ENCODE measurements at regions not wholly inside any gene's neighbourhood (a gene's known extent, or its start where the extent isn't known, plus 50 kb on each side); places are given as distances from the start of the nearest gene placed in this dataset.

GRCh38 chr7:110592557-110592956 is 498.4 kb upstream of the LRRN3 start:
- intact Hi-C loops (cut with DNase I): no loop called here
- Histone ChIP-seq H3K27ac (no peak overlapping the region), H3K4me1 (no peaks in the 10 kb centered on the region), H3K9me3 (no peaks in the 10 kb centered on the region), H3K27me3 (no peaks in the 10 kb centered on the region), H3K4me3 (no peak overlapping the region), H3K36me3 (no peaks in the 10 kb centered on the region)
- TF ChIP-seq, protein P1, sequence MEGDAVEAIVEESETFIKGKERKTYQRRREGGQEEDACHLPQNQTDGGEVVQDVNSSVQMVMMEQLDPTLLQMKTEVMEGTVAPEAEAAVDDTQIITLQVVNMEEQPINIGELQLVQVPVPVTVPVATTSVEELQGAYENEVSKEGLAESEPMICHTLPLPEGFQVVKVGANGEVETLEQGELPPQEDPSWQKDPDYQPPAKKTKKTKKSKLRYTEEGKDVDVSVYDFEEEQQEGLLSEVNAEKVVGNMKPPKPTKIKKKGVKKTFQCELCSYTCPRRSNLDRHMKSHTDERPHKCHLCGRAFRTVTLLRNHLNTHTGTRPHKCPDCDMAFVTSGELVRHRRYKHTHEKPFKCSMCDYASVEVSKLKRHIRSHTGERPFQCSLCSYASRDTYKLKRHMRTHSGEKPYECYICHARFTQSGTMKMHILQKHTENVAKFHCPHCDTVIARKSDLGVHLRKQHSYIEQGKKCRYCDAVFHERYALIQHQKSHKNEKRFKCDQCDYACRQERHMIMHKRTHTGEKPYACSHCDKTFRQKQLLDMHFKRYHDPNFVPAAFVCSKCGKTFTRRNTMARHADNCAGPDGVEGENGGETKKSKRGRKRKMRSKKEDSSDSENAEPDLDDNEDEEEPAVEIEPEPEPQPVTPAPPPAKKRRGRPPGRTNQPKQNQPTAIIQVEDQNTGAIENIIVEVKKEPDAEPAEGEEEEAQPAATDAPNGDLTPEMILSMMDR (IDR thresholded peaks at IDR 0.05): no peak
- no peak for TF ChIP-seq POLR2AphosphoS5 (IDR thresholded peaks at IDR 0.05; ENCODE audit: insufficient read depth in 1 of 2, low read depth in 1 of 2)
- no peak for TF ChIP-seq POLR2A (IDR thresholded peaks at IDR 0.05)
- no peak for DNase-seq (ENCODE audit: extremely low spot score in 2 of 2)

GRCh38 chr7:110593355-110593754 is 497.6 kb upstream of the LRRN3 start:
- TF ChIP-seq, protein P1 (IDR thresholded peaks at IDR 0.05): no peak
- no peak for TF ChIP-seq POLR2A (IDR thresholded peaks at IDR 0.05)
- Histone ChIP-seq H3K27me3 (no peaks in the 10 kb centered on the region), H3K4me3 (no peak overlapping the region), H3K9me3 (no peaks in the 10 kb centered on the region), H3K4me1 (no peaks in the 10 kb centered on the region), H3K36me3 (no peaks in the 10 kb centered on the region), H3K27ac (no peak overlapping the region)
- intact Hi-C loops (cut with DNase I): no loop called here
- DNase-seq (ENCODE audit: extremely low spot score in 2 of 2): no peak

GRCh38 chr7:110595694-110596093 is 495.2 kb upstream of the LRRN3 start:
- no peaks in the 10 kb centered on the region for H3K36me3 ChIP-seq
- H3K4me1 ChIP-seq: no peaks in the 10 kb centered on the region
- no peak overlapping the region for H3K4me3 ChIP-seq
- intact Hi-C loops (cut with DNase I): no loop called here
- no peaks in the 10 kb centered on the region for H3K27me3 ChIP-seq
- no peak overlapping the region for H3K27ac ChIP-seq
- no peaks in the 10 kb centered on the region for H3K9me3 ChIP-seq
- DNase-seq (ENCODE audit: extremely low spot score in 2 of 2): no peak
- TF ChIP-seq, protein P1 (IDR thresholded peaks at IDR 0.05): no peak
- TF ChIP-seq POLR2A (IDR thresholded peaks at IDR 0.05) (no peak), POLR2AphosphoS5 (IDR thresholded peaks at IDR 0.05; ENCODE audit: insufficient read depth in 1 of 2, low read depth in 1 of 2) (no peak)

- Histone ChIP-seq H3K27me3 (no peaks in the 10 kb centered on the region), H3K36me3 (no peaks in the 10 kb centered on the region), H3K9me3 (no peaks in the 10 kb centered on the region), H3K4me3 (no peak overlapping the region), H3K4me1 (no peaks in the 10 kb centered on the region), H3K27ac (no peak overlapping the region)
- DNase-seq (ENCODE audit: extremely low spot score in 2 of 2): no peak
- TF ChIP-seq, protein P1 (IDR thresholded peaks at IDR 0.05): no peak
- TF ChIP-seq POLR2AphosphoS5 (IDR thresholded peaks at IDR 0.05; ENCODE audit: insufficient read depth in 1 of 2, low read depth in 1 of 2) (no peak), POLR2A (IDR thresholded peaks at IDR 0.05) (no peak)
- intact Hi-C loops (cut with DNase I): no loop called here
Observed at GRCh38 chr7:110600956-110601355, 490.0 kb upstream of the LRRN3 start.

DNA sequence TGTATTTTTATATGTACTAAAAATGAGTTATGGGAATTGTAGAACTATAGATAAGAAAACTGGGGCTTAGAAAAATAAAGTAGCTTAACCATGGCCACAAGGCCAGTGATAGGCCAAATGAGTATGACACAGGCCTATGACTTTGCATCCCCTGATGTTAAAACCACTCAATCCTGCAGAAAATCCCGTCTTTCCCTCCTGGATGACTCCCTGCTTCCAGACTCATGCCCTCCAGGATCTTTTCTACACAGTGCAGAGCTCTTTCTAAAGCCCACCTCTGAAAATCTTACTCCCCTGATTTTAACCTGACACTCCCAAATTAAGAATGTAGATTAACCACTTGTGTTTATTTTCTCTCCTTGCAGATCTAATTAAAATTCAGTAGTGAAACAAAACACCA is 489.2 kb upstream of the LRRN3 start:
- intact Hi-C loops (cut with DNase I): no loop called here
- H3K36me3 ChIP-seq: no peaks in the 10 kb centered on the region
- H3K27ac ChIP-seq: no peak overlapping the region
- H3K27me3 ChIP-seq: no peaks in the 10 kb centered on the region
- H3K4me1 ChIP-seq: no peaks in the 10 kb centered on the region
- TF ChIP-seq, protein P1 (IDR thresholded peaks at IDR 0.05): no peak
- TF ChIP-seq POLR2A (IDR thresholded peaks at IDR 0.05) (no peak), POLR2AphosphoS5 (IDR thresholded peaks at IDR 0.05; ENCODE audit: insufficient read depth in 1 of 2, low read depth in 1 of 2) (no peak)
- no peak overlapping the region for H3K4me3 ChIP-seq
- no peak for DNase-seq (ENCODE audit: extremely low spot score in 2 of 2)
- H3K9me3 ChIP-seq: no peaks in the 10 kb centered on the region
